ENCODE measurements at regions not wholly inside any gene's neighbourhood (a gene's known extent, or its start where the extent isn't known, plus 50 kb on each side); places are given as distances from the start of the nearest gene placed in this dataset.

DNA sequence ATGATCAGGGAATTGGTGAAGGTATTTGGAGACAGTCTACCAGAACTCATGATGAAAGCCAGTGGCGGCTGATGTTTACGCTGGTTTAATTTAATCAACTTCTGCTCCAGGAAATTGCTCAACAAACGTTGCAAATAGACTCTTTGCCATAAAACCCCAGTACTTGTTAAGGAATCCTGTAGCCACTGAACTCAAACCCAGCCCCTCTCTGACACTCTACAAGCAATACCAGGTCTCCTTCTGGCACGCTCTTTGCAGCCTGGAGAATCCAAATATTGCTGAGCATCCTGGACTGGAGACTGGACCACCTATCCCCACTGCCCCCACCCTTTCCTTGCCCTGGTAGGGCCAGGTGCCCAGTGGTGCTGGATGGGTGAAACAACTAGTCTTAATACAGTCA is 308.2 kb downstream of the FBXO15 start:
- intact Hi-C loops (cut with DNase I) = no loop called here
- Histone ChIP-seq H3K9me3 (no peaks in the 10 kb centered on the region), H3K27ac (no peak overlapping the region), H3K4me1 (no peaks in the 10 kb centered on the region), H3K27me3 (ENCODE audit: low read depth) (no peaks in the 10 kb centered on the region), H3K4me3 (no peak overlapping the region), H3K36me3 (no peaks in the 10 kb centered on the region)
- TF ChIP-seq CTCF (IDR thresholded peaks at IDR 0.05) = no peak
- DNase-seq (no peak), ATAC-seq (no peak)

- H3K4me3 ChIP-seq = no peak overlapping the region
- no peaks in the 10 kb centered on the region for H3K36me3 ChIP-seq
- TF ChIP-seq CTCF (IDR thresholded peaks at IDR 0.05) = no peak
- no peak overlapping the region for H3K27ac ChIP-seq
- no peaks in the 10 kb centered on the region for H3K9me3 ChIP-seq
- DNase-seq (no peak), ATAC-seq (no peak)
- H3K27me3 ChIP-seq (ENCODE audit: low read depth) = no peaks in the 10 kb centered on the region
- H3K4me1 ChIP-seq = no peaks in the 10 kb centered on the region
- intact Hi-C loops (cut with DNase I) = no loop called here
Observed at GRCh38 chr18:73838107-73838506, 309.5 kb downstream of the FBXO15 start.

GRCh38 chr18:73835656-73836364 is 311.8 kb downstream of the FBXO15 start:
- TF ChIP-seq CTCF (IDR thresholded peaks at IDR 0.05) = no peak
- Histone ChIP-seq H3K4me3 (no peak overlapping the region), H3K36me3 (no peaks in the 10 kb centered on the region), H3K27ac (no peak overlapping the region), H3K9me3 (no peaks in the 10 kb centered on the region), H3K27me3 (ENCODE audit: low read depth) (no peaks in the 10 kb centered on the region), H3K4me1 (no peaks in the 10 kb centered on the region)
- intact Hi-C loops (cut with DNase I) = no loop called here
- DNase-seq = no peak
- no peak for ATAC-seq

- Histone ChIP-seq H3K9me3 (no peaks in the 10 kb centered on the region), H3K36me3 (no peaks in the 10 kb centered on the region), H3K27me3 (ENCODE audit: low read depth) (no peaks in the 10 kb centered on the region), H3K4me3 (no peak overlapping the region), H3K27ac (no peak overlapping the region), H3K4me1 (no peaks in the 10 kb centered on the region)
- TF ChIP-seq CTCF (IDR thresholded peaks at IDR 0.05) = no peak
- ATAC-seq (no peak), DNase-seq (no peak)
- intact Hi-C loops (cut with DNase I) = no loop called here
Observed at GRCh38 chr18:73835039-73835438, 312.6 kb downstream of the FBXO15 start.

GRCh38 chr18:73831688-73832087 is 315.9 kb downstream of the FBXO15 start:
- no peak overlapping the region for H3K4me3 ChIP-seq
- DNase-seq (no peak), ATAC-seq (no peak)
- H3K27ac ChIP-seq = no peak overlapping the region
- no peaks in the 10 kb centered on the region for H3K9me3 ChIP-seq
- H3K27me3 ChIP-seq (ENCODE audit: low read depth) = no peaks in the 10 kb centered on the region
- H3K36me3 ChIP-seq = no peaks in the 10 kb centered on the region
- intact Hi-C loops (cut with DNase I) = no loop called here
- no peak for TF ChIP-seq CTCF (IDR thresholded peaks at IDR 0.05)
- H3K4me1 ChIP-seq = no peaks in the 10 kb centered on the region
